ENCODE measurements at regions not wholly inside any gene's neighbourhood (a gene's known extent, or its start where the extent isn't known, plus 50 kb on each side); places are given as distances from the start of the nearest gene placed in this dataset.

- Histone ChIP-seq H3K79me2 (ENCODE audit: insufficient read depth, low read length) (no peaks in the 10 kb centered on the region), H3K9ac (ENCODE audit: insufficient read depth, low read depth, low read length) (no peak overlapping the region), H3K4me2 (ENCODE audit: low read depth, low read length) (no peak overlapping the region), H3K27me3 (ENCODE audit: control insufficient read depth in 1 of 2, insufficient read depth in 2 of 2, low read length in 2 of 2) (no peaks in the 10 kb centered on the region), H2AFZ (ENCODE audit: low read length) (no peak overlapping the region), H3K36me3 (replicated peaks in 1 of 2; ENCODE audit: control insufficient read depth in 1 of 2, insufficient read depth in 2 of 2, low read length in 2 of 2) (no peaks in the 10 kb centered on the region), H3K4me1 (ENCODE audit: insufficient read depth, low read length) (no peaks in the 10 kb centered on the region), H3K9me3 (ENCODE audit: low read length) (no peaks in the 10 kb centered on the region), H4K20me1 (ENCODE audit: insufficient read depth, low read length) (no peaks in the 10 kb centered on the region), H3K27ac (ENCODE audit: extremely low read length, insufficient read depth, low read length) (no peak overlapping the region), H3K4me3 (replicated peaks in 1 of 3; ENCODE audit: insufficient read depth in 1 of 3, low read depth in 2 of 3, low read length in 3 of 3) (no peak overlapping the region)
- in situ Hi-C loops (cut with HindIII; ENCODE audit: extremely low pct_ligation_motif_present, low pct_unique_long_range_greater_than_20kb) (no loop called here), intact Hi-C loops (cut with micrococcal nuclease; ENCODE audit: unreplicated experiment) (no loop called here)
- WGBS (ENCODE audit: low lambda C conversion rate): 23% methylated on average over 6 of the region's 6 CpGs
- ATAC-seq: no peak
- no TSS peak for BruUV-seq (replicated peaks)
- CTCF ChIA-PET (ENCODE audit: low intra/inter-chr PET ratio, low total read pairs): no interaction called here
- no peak for FAIRE-seq
- POLR2A ChIA-PET: no interaction called here
- no peak for TF ChIP-seq ZNF557 (CRISPR knock-in tag; IDR thresholded peaks at IDR 0.05)
- 0 out of 2 replicates have a peak, but pooled peaks have one; percentile 25 for TF ChIP-seq MNT (IDR thresholded peaks at IDR 0.05)
- no peak for DNase-seq (ENCODE audit: low spot score)
Measured at GRCh38 chr13:47190696-47191305, 293.9 kb upstream of the HTR2A start.

GRCh38 chr13:47188802-47189201 is 291.9 kb upstream of the HTR2A start:
- TF ChIP-seq POGZ (CRISPR knock-in tag; IDR thresholded peaks at IDR 0.05) (no peak), ZSCAN30 (CRISPR knock-in tag; IDR thresholded peaks at IDR 0.05) (no peak), TCF12 (IDR thresholded peaks at IDR 0.05) (no peak), TCF12 (CRISPR knock-in tag; IDR thresholded peaks at IDR 0.05) (no peak), ZNF10 (CRISPR knock-in tag; IDR thresholded peaks at IDR 0.05; ENCODE audit: borderline replicate concordance, low read depth) (no peak), ATF6 (CRISPR knock-in tag; conservative IDR thresholded peaks at IDR 0.05) (no peak)
- TF ChIP-seq, protein P1, sequence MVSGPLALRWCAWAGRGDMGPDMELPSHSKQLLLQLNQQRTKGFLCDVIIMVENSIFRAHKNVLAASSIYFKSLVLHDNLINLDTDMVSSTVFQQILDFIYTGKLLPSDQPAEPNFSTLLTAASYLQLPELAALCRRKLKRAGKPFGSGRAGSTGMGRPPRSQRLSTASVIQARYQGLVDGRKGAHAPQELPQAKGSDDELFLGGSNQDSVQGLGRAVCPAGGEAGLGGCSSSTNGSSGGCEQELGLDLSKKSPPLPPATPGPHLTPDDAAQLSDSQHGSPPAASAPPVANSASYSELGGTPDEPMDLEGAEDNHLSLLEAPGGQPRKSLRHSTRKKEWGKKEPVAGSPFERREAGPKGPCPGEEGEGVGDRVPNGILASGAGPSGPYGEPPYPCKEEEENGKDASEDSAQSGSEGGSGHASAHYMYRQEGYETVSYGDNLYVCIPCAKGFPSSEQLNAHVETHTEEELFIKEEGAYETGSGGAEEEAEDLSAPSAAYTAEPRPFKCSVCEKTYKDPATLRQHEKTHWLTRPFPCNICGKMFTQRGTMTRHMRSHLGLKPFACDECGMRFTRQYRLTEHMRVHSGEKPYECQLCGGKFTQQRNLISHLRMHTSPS (CRISPR knock-in tag; IDR thresholded peaks at IDR 0.05; ENCODE audit: low read depth): no peak
- Histone ChIP-seq H3K27ac (ENCODE audit: extremely low read length, insufficient read depth, low read length) (no peak overlapping the region), H3K9me3 (ENCODE audit: low read length) (no peaks in the 10 kb centered on the region), H3K36me3 (replicated peaks in 1 of 2; ENCODE audit: control insufficient read depth in 1 of 2, insufficient read depth in 2 of 2, low read length in 2 of 2) (no peaks in the 10 kb centered on the region), H2AFZ (ENCODE audit: low read length) (no peak overlapping the region), H4K20me1 (ENCODE audit: insufficient read depth, low read length) (no peaks in the 10 kb centered on the region), H3K27me3 (ENCODE audit: control insufficient read depth in 1 of 2, insufficient read depth in 2 of 2, low read length in 2 of 2) (no peaks in the 10 kb centered on the region), H3K79me2 (ENCODE audit: insufficient read depth, low read length) (no peaks in the 10 kb centered on the region), H3K4me2 (ENCODE audit: low read depth, low read length) (no peak overlapping the region), H3K4me3 (replicated peaks in 1 of 3; ENCODE audit: insufficient read depth in 1 of 3, low read depth in 2 of 3, low read length in 3 of 3) (no peak overlapping the region), H3K4me1 (ENCODE audit: insufficient read depth, low read length) (no peaks in the 10 kb centered on the region), H3K9ac (ENCODE audit: insufficient read depth, low read depth, low read length) (no peak overlapping the region)
- 7% methylated on average over 3 of the region's 3 CpGs for WGBS (ENCODE audit: low lambda C conversion rate)
- intact Hi-C loops (cut with micrococcal nuclease; ENCODE audit: unreplicated experiment): no loop called here
- no peak for FAIRE-seq
- ChIA-PET POLR2A (no interaction called here), CTCF (ENCODE audit: low intra/inter-chr PET ratio, low total read pairs) (no interaction called here)
- in situ Hi-C loops (cut with HindIII; ENCODE audit: extremely low pct_ligation_motif_present, low pct_unique_long_range_greater_than_20kb): no loop called here
- BruUV-seq (replicated peaks): no TSS peak
- no peak for DNase-seq (ENCODE audit: low spot score)
- no peak for ATAC-seq

Data from HepG2 (cell line).